ENCODE measurements at regions not wholly inside any gene's neighbourhood (a gene's known extent, or its start where the extent isn't known, plus 50 kb on each side); places are given as distances from the start of the nearest gene placed in this dataset.

GRCh38 chr15:44861439-44861910 lies 95.0 kb upstream of the TERB2 start:
- Mint-ChIP-seq H3K9me3 (peaks cover 48% of the 10 kb centered on the region), H3K27ac (no peak overlapping the region), H3K4me1 (no peaks in the 10 kb centered on the region), H3K27me3 (ENCODE audit: low read depth) (peaks cover 8% of the 10 kb centered on the region; the same call in 1 of the 2 replicates), H3K36me3 (peaks cover 12% of the 10 kb centered on the region), H3K4me3 (no peak overlapping the region)
- no peak for ATAC-seq
- POLR2A ChIA-PET: no interaction called here
- TF ChIP-seq, protein P1, sequence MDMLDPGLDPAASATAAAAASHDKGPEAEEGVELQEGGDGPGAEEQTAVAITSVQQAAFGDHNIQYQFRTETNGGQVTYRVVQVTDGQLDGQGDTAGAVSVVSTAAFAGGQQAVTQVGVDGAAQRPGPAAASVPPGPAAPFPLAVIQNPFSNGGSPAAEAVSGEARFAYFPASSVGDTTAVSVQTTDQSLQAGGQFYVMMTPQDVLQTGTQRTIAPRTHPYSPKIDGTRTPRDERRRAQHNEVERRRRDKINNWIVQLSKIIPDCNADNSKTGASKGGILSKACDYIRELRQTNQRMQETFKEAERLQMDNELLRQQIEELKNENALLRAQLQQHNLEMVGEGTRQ (CRISPR knock-in tag; IDR thresholded peaks at IDR 0.05): no peak
- TF ChIP-seq PRRX2 (CRISPR knock-in tag; IDR thresholded peaks at IDR 0.05) (no peak), FOXP1 (CRISPR knock-in tag; IDR thresholded peaks at IDR 0.05; ENCODE audit: borderline replicate concordance) (no peak), ATF3 (CRISPR knock-in tag; conservative IDR thresholded peaks at IDR 0.05) (no peak), OVOL2 (CRISPR knock-in tag; IDR thresholded peaks at IDR 0.05; ENCODE audit: borderline replicate concordance) (no peak), ZNF232 (CRISPR knock-in tag; IDR thresholded peaks at IDR 0.05) (no peak), NFATC4 (CRISPR knock-in tag; IDR thresholded peaks at IDR 0.05) (no peak), ZNF281 (CRISPR knock-in tag; IDR thresholded peaks at IDR 0.05) (no peak)
- TF ChIP-seq, protein P2, sequence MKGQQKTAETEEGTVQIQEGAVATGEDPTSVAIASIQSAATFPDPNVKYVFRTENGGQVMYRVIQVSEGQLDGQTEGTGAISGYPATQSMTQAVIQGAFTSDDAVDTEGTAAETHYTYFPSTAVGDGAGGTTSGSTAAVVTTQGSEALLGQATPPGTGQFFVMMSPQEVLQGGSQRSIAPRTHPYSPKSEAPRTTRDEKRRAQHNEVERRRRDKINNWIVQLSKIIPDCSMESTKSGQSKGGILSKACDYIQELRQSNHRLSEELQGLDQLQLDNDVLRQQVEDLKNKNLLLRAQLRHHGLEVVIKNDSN (CRISPR knock-in tag; IDR thresholded peaks at IDR 0.05): no peak
- CTCF ChIA-PET: interaction anchor here (1.0 kb wide), 1 partner anchor 8 kb away, joined by 5 read pairs; no protein-coding TSS in a partner anchor
- DNase-seq (ENCODE audit: low spot score): no peak

DNA sequence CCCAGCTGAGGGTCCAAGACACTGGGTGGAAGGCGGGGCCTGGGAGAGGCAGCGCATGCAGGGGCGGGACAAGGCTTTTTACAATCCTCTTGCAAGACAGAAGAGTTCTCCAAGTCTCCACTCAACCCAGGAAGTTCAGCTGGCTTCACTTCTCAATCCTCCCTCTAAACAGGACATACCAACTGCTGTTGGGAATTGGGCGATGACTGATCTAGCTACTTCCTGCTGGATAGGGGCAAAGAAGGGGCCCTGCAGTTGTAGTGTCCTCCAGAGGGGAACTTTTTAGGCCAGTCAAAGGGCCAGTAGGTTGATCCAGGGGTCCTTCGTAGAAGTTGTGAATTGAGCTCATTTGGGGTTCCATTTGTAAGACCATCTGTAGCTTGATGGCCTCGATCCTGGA lies 94.6 kb upstream of the TERB2 start:
- H3K36me3 Mint-ChIP-seq: peaks cover 14% of the 10 kb centered on the region
- DNase-seq (ENCODE audit: low spot score) (no peak), ATAC-seq (no peak)
- peaks cover 9% of the 10 kb centered on the region for H3K27me3 Mint-ChIP-seq (ENCODE audit: low read depth)
- H3K9me3 Mint-ChIP-seq: peaks cover 52% of the 10 kb centered on the region
- H3K27ac Mint-ChIP-seq: no peak overlapping the region
- H3K4me1 Mint-ChIP-seq: no peaks in the 10 kb centered on the region
- CTCF ChIA-PET: interaction anchor here (1.0 kb wide), 1 partner anchor 9 kb away, joined by 5 read pairs; no protein-coding TSS in a partner anchor
- POLR2A ChIA-PET: no interaction called here
- H3K4me3 Mint-ChIP-seq: no peak overlapping the region
- TF ChIP-seq, protein P3, sequence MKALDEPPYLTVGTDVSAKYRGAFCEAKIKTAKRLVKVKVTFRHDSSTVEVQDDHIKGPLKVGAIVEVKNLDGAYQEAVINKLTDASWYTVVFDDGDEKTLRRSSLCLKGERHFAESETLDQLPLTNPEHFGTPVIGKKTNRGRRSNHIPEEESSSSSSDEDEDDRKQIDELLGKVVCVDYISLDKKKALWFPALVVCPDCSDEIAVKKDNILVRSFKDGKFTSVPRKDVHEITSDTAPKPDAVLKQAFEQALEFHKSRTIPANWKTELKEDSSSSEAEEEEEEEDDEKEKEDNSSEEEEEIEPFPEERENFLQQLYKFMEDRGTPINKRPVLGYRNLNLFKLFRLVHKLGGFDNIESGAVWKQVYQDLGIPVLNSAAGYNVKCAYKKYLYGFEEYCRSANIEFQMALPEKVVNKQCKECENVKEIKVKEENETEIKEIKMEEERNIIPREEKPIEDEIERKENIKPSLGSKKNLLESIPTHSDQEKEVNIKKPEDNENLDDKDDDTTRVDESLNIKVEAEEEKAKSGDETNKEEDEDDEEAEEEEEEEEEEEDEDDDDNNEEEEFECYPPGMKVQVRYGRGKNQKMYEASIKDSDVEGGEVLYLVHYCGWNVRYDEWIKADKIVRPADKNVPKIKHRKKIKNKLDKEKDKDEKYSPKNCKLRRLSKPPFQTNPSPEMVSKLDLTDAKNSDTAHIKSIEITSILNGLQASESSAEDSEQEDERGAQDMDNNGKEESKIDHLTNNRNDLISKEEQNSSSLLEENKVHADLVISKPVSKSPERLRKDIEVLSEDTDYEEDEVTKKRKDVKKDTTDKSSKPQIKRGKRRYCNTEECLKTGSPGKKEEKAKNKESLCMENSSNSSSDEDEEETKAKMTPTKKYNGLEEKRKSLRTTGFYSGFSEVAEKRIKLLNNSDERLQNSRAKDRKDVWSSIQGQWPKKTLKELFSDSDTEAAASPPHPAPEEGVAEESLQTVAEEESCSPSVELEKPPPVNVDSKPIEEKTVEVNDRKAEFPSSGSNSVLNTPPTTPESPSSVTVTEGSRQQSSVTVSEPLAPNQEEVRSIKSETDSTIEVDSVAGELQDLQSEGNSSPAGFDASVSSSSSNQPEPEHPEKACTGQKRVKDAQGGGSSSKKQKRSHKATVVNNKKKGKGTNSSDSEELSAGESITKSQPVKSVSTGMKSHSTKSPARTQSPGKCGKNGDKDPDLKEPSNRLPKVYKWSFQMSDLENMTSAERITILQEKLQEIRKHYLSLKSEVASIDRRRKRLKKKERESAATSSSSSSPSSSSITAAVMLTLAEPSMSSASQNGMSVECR (CRISPR knock-in tag; IDR thresholded peaks at IDR 0.05; ENCODE audit: borderline replicate concordance): no peak
- TF ChIP-seq SMAD3 (CRISPR knock-in tag; IDR thresholded peaks at IDR 0.05; ENCODE audit: borderline replicate concordance) (no peak), GRHL2 (CRISPR knock-in tag; IDR thresholded peaks at IDR 0.05; ENCODE audit: insufficient replicate concordance, severe bottlenecking) (no peak), TEAD1 (CRISPR knock-in tag; IDR thresholded peaks at IDR 0.05) (no peak), NFATC4 (CRISPR knock-in tag; IDR thresholded peaks at IDR 0.05) (no peak), FOXP1 (CRISPR knock-in tag; IDR thresholded peaks at IDR 0.05; ENCODE audit: borderline replicate concordance) (no peak), ATF3 (CRISPR knock-in tag; conservative IDR thresholded peaks at IDR 0.05) (no peak), NFYB (CRISPR knock-in tag; conservative IDR thresholded peaks at IDR 0.05; ENCODE audit: low read depth) (no peak), CBFB (CRISPR knock-in tag; IDR thresholded peaks at IDR 0.05; ENCODE audit: low read depth) (no peak), JAZF1 (CRISPR knock-in tag; IDR thresholded peaks at IDR 0.05) (no peak), ATF1 (CRISPR knock-in tag; IDR thresholded peaks at IDR 0.05) (no peak), KAT7 (CRISPR knock-in tag; IDR thresholded peaks at IDR 0.05; ENCODE audit: borderline replicate concordance) (no peak), STAT6 (CRISPR knock-in tag; conservative IDR thresholded peaks at IDR 0.05; ENCODE audit: low read depth) (no peak)
- TF ChIP-seq, protein P4, sequence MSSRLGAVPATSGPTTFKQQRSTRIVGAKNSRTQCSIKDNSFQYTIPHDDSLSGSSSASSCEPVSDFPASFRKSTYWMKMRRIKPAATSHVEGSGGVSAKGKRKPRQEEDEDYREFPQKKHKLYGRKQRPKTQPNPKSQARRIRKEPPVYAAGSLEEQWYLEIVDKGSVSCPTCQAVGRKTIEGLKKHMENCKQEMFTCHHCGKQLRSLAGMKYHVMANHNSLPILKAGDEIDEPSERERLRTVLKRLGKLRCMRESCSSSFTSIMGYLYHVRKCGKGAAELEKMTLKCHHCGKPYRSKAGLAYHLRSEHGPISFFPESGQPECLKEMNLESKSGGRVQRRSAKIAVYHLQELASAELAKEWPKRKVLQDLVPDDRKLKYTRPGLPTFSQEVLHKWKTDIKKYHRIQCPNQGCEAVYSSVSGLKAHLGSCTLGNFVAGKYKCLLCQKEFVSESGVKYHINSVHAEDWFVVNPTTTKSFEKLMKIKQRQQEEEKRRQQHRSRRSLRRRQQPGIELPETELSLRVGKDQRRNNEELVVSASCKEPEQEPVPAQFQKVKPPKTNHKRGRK (CRISPR knock-in tag; IDR thresholded peaks at IDR 0.05; ENCODE audit: borderline replicate concordance): no peak

All from WTC11 (cell line).